ENCODE measurements at regions not wholly inside any gene's neighbourhood (a gene's known extent, or its start where the extent isn't known, plus 50 kb on each side); places are given as distances from the start of the nearest gene placed in this dataset.

DNA sequence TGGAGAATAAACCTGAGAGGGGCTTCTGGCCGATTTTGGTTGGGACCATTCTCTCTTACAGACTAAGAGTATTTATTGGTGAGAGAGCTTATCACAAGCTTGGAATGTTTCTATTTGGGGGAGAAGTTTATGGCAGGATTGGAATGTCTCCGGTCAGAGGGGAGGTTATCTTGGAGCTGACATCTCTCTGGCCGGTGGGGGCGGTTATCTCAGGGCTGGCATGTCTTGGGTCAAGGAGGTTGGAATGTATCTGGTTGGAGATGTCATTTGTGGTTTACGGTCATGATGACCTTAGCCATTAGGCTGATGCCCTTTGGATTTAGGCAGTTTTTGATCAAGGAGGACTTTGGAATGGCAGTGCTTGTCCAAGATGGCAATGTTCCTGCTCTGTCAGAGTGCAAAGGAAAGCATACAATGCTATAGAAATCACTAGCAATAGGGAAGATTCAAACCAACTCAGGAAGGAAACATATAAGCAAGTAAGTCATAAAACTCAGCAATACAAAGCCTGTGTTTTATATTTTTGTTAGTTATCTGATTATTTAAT is 362.4 kb upstream of the LRATD1 start:
- H3K4me3 ChIP-seq (ENCODE audit: extremely low read depth in 1 of 4, insufficient read depth in 2 of 4, low read depth in 3 of 4, low read length in 4 of 4) = no peak overlapping the region
- H3K9ac ChIP-seq (replicated peaks in 1 of 4; ENCODE audit: extremely low read depth in 1 of 4, low read depth in 3 of 4, low read length in 3 of 4) = no peak overlapping the region
- no peak overlapping the region for H2AK5ac ChIP-seq (ENCODE audit: low read depth, low read length)
- H4K91ac ChIP-seq (replicated peaks; ENCODE audit: insufficient read length, low read length) = no peak overlapping the region
- no peaks in the 10 kb centered on the region for H3K79me1 ChIP-seq (ENCODE audit: low read depth, low read length)
- H3K79me2 ChIP-seq (ENCODE audit: control insufficient read depth in 1 of 2, insufficient read depth in 2 of 2, low read length in 2 of 2) = no peaks in the 10 kb centered on the region
- H3K18ac ChIP-seq (ENCODE audit: extremely low read depth, low read length) = no peak overlapping the region
- H2BK5ac ChIP-seq (ENCODE audit: low read depth, low read length) = no peak overlapping the region
- no peak overlapping the region for H4K5ac ChIP-seq (ENCODE audit: insufficient read length, low read depth, low read length)
- H3K56ac ChIP-seq (replicated peaks; ENCODE audit: insufficient read length, low read depth, low read length) = no peak overlapping the region
- no peak overlapping the region for H3K23ac ChIP-seq (ENCODE audit: insufficient read length)
- no peaks in the 10 kb centered on the region for H3K4me1 ChIP-seq (replicated peaks in 1 of 4; ENCODE audit: control insufficient read depth in 3 of 4, insufficient read depth in 4 of 4, low read length in 3 of 4)
- H3K4ac ChIP-seq (replicated peaks; ENCODE audit: insufficient read length, low read depth, low read length) = no peak overlapping the region
- ChIA-PET CTCF (ENCODE audit: partially characterized antibody) (interaction anchor here (1.6 kb wide), 1 partner anchor 364 kb away, joined by 3 read pairs; no protein-coding TSS in a partner anchor), POLR2A (ENCODE audit: partially characterized antibody) (no interaction called here)
- H3K27me3 ChIP-seq (replicated peaks in 1 of 4; ENCODE audit: control insufficient read depth in 3 of 4, extremely low read depth in 1 of 4, insufficient read depth in 3 of 4, low read length in 3 of 4) = no peaks in the 10 kb centered on the region
- peaks cover 2 to 4% of the 10 kb centered on the region in 2 experiments; a peak in 1 of 4 replicates for H3K9me3 ChIP-seq (ENCODE audit: insufficient read depth in 2 of 2, low read depth in 1 of 2, low read length in 1 of 2)
- no peak overlapping the region for H2BK20ac ChIP-seq (ENCODE audit: low read length)
- H3K23me2 ChIP-seq (ENCODE audit: low read depth, low read length) = no peaks in the 10 kb centered on the region
- no peak overlapping the region for H3K4me2 ChIP-seq (ENCODE audit: insufficient read depth in 1 of 2, low read depth in 2 of 2, low read length in 2 of 2)
- H2BK12ac ChIP-seq (ENCODE audit: low read depth, low read length) = no peak overlapping the region
- H4K8ac ChIP-seq (ENCODE audit: extremely low read depth, insufficient read depth, low read length) = no peak overlapping the region
- no peak overlapping the region for H3K27ac ChIP-seq (ENCODE audit: low read depth, low read length)
- H2BK120ac ChIP-seq (replicated peaks; ENCODE audit: low read depth, low read length) = no peak overlapping the region
- 93% methylated on average over 5 of the region's 5 CpGs; no CpG with 5 or more reads in 1 of the 2 experiments for WGBS, 2 experiments (ENCODE audit: extremely low coverage in 1 of 2, insufficient coverage in 1 of 2, insufficient read length in 1 of 2, insufficient replicate concordance in 2 of 2, low coverage in 1 of 2, low lambda C conversion rate in 2 of 2, missing lambda C conversion rate in 1 of 2)
- DNase-seq (ENCODE audit: low read depth in 1 of 2, low spot score in 2 of 2) (no peak), FAIRE-seq (no peak)
- no peaks in the 10 kb centered on the region for H3K36me3 ChIP-seq (ENCODE audit: control insufficient read depth in 2 of 4, insufficient read depth in 4 of 4, low read length in 3 of 4)
- H2AFZ ChIP-seq (ENCODE audit: low read length) = no peak overlapping the region
- H3K14ac ChIP-seq (ENCODE audit: insufficient read length) = no peak overlapping the region
- no peak overlapping the region for H2BK15ac ChIP-seq (ENCODE audit: low read length)
- no peaks in the 10 kb centered on the region for H4K20me1 ChIP-seq (replicated peaks in 1 of 2; ENCODE audit: control insufficient read depth in 1 of 2, insufficient read depth in 2 of 2, low read length in 2 of 2)
- TF ChIP-seq RNF2 (IDR thresholded peaks at IDR 0.05; ENCODE audit: borderline replicate concordance, low read depth, low read length, missing control alignments, poor library complexity, severe bottlenecking) (no peak), NRF1 (IDR thresholded peaks at IDR 0.05; ENCODE audit: low read depth, low read length) (no peak), CEBPB (IDR thresholded peaks at IDR 0.05; ENCODE audit: low read depth, low read length) (no peak), POU5F1 (IDR thresholded peaks at IDR 0.05; ENCODE audit: low read depth, low read length) (no peak), SIN3A (conservative IDR thresholded peaks at IDR 0.05 in 1 of 2, IDR thresholded peaks at IDR 0.05 in 1 of 2; ENCODE audit: low read depth in 1 of 2, low read length in 2 of 2) (no peak), BCL11A (IDR thresholded peaks at IDR 0.05; ENCODE audit: low read depth in 2 of 2, low read length in 2 of 2) (no peak), TCF12 (IDR thresholded peaks at IDR 0.05; ENCODE audit: low read depth, low read length) (no peak), HDAC2 (IDR thresholded peaks at IDR 0.05; ENCODE audit: borderline replicate concordance in 1 of 2, low read depth in 2 of 2, low read length in 2 of 2) (no peak), NANOG (IDR thresholded peaks at IDR 0.05; ENCODE audit: insufficient read depth, low read depth, low read length, poor library complexity, severe bottlenecking) (no peak), YY1 (IDR thresholded peaks at IDR 0.05; ENCODE audit: low read depth, low read length) (no peak), BACH1 (IDR thresholded peaks at IDR 0.05; ENCODE audit: low read length) (no peak), CHD1 (IDR thresholded peaks at IDR 0.05; ENCODE audit: low read depth, low read length) (no peak), TAF7 (optimal IDR thresholded peaks at IDR 0.05; ENCODE audit: borderline replicate concordance, low read depth, low read length) (no peak)
- TF ChIP-seq, protein P1, sequence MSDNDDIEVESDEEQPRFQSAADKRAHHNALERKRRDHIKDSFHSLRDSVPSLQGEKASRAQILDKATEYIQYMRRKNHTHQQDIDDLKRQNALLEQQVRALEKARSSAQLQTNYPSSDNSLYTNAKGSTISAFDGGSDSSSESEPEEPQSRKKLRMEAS (IDR thresholded peaks at IDR 0.05) = no peak

All from H1 (cell line).